Right ventricle myocardium superior (tissue), 1 donor: ENCODE measurements at regions not wholly inside any gene's neighbourhood (a gene's known extent, or its start where the extent isn't known, plus 50 kb on each side); places are given as distances from the start of the nearest gene placed in this dataset.

ENCODE experiments used
- ATAC-seq: fragments of 200-7000 bp; cut with Tn5 transposase; one replicate; pipeline ENCODE4 v1.9.1; 2020; ENCODE audit warnings: mild to moderate bottlenecking; ENCODE audit not compliant: poor library complexity
- DNase-seq: peaks from one replicate; pipeline ENCODE4 v3.0.0-alpha.2; 2020
- intact Hi-C: fragments of 100-400 bp; cut with DNase I; formaldehyde crosslinking; loops from one replicate; pipeline ENCODE4 v1.11.2; 2022
- donor health status: DM: no; HTN: yes; CAD: no; lungs with severe emphysema.

DNA sequence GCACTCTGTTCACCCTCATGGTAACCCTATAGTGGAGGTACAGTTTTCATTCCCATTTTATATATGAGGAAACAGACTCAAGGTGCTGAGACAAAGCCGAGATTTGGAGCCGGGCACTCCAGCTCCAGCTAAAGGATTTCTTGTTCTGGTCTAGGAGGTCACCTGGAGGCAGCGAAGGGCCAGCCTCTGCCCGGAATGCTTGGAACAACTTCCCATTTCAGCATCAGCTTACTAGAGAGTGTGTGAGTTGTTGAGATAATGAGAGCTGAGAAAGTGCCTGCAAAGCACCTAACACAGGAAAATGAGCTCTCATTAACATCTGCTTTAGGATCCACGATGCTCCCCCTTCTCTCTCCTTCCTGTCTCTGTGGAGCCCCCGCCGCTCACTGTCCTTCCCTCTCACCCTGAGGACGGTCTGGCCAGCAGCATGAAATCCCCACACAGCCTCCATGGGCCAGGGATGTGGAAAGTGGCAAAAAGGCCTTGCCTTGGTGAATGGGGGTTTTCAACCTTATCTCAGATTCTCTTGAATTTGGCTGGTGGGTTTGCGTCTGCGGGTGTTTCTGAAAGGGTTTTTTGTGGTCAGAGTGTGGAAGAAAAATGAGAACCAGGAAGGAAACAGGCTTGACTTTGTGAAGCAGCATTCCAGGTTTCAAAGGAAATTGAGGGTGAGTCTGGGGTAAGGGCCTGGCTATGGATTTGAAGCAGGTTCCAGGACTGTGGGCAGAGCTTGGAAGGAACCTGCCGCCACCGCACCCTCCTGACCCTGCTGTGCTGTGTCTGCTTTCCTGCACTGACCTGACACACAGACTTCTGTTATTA, 178.7 kb downstream of the FOXL1 start:
- intact Hi-C loops: no loop called here
- ATAC-seq (no peak), DNase-seq (no peak)

DNA sequence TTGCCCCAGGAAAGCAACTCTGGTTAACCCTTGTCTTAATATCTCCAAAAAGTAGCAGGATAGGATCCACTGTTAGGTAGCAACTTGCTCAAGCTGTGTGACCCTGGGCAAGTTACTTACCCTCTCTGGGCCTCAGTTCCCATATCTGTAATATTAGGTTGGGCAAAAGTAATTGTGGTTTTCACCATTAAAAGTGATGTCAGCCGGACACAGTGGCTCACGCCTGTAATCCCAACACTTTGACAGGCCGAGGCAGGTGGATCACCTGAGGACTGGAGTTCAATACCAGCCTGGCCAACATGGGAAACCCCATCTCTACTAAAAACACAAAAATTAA, 179.3 kb downstream of the FOXL1 start:
- intact Hi-C loops: no loop called here
- ATAC-seq (no peak), DNase-seq (no peak)

DNA sequence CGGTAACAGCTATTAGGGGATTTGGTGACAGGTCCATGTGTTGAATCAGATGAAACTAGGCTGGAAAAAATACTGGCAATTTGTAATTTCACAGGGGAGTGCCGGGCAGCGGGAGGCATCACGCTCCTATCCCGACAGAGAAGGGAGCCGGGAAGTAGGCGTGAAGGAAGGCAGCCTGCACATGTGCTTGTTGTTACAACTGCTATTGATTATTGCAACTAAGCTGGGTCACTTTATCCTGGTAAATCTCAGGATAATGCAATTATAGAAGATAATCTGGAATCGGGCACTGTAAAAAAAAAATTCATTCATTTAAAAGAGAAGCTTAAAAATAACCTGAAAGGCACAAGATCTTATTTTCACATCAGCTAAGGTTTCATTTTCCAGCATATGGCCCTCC, 180.6 kb downstream of the FOXL1 start:
- DNase-seq: no peak
- no peak for ATAC-seq
- intact Hi-C loops: no loop called here

DNA sequence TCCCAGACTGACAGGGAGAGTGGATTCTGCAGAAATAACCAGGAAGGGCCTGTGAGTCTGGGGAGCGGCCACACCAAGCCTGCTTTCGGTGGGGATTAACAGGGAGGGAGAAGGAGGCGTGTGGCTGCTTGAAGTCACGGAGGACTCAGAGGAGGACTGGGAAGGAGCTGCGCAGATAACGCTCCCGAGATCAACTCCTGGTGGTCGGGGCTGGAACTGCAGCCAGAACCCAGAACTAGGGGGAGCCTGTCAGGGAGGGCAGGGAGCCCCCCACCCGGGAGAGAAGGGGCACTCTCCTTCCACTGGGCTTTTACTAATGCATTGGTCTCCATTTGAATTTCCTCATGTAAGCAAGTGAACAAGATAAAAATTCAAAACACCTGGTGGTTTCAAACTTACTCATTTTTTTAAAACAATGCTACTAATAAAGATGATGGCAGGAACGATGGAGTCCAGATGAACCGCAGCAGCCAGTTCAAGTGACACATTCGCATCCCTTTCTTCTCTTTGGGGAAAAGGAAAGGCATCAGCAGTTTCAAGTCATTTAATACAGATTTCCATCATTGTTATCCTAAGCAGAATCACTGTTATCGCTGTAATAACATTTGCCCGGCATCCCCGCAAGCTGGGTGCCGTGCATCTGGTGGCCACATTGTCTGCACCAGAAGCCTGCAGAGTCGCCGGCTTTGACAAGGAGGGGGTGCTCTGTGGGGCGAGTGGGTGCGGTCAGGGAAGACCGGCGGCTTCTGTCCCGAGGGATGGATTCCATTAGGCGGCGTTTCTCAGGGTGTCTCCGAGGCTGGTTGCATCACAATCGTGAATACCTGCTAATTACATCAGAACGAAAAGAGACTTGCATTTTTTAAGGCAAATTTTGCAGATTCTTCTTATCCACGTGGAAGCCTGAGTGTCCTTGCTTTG, 183.0 kb downstream of the FOXL1 start:
- ATAC-seq (peak; percentile 84), DNase-seq (peak; percentile 77)
- intact Hi-C loops: loop anchor here (10.0 kb wide), 1 partner anchor 187 kb away; the partner anchor contains the start of gene FOXL1

DNA sequence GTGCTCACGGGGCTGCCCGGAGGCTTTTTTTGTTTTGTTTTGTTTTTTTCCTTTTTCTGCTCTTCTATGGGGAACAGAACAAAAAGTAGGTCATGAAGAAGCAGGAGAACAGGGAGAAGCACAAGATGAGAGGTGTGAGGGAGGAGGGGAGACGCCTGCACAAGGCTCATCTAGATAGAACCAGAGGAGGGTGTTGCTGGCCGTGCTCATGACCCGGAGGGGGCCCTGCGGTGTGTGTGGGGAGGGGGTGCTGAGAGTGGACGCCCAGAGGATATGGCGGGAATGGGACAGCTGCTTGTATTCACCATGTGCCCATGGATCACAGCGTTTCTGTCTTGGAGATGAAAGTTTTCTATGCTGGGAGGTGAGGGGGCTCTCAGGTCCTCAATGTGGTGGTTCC, 183.7 kb downstream of the FOXL1 start:
- DNase-seq: no peak
- intact Hi-C loops: loop anchor here (10.0 kb wide), 1 partner anchor 187 kb away; the partner anchor contains the start of gene FOXL1

DNA sequence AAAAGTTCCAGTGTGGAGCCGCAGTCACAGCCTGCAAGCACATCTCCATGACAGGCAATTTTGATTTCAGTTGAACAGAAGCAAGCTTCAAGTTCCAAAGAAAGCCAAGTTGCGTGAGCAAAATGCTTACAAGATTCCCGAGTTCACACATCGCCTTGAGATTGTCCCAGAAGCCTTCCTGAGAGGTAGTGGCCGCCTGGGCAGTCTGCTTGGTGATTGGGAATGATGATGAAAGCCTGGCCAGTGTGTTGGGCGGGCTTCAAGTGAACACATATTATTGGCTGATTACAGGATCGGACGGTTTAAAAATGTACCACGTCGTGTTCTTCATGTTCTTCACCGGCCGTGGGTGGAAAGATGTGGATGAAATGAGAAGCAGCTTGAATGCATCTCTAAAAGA, 185.5 kb downstream of the FOXL1 start:
- DNase-seq: no peak
- no peak for ATAC-seq
- intact Hi-C loops: loop anchor here (10.0 kb wide), 1 partner anchor 189 kb away; the partner anchor contains the start of gene FOXL1

More for the DNA sequence above, 183.7 kb downstream of the FOXL1 start:
- no peak for ATAC-seq

DNA sequence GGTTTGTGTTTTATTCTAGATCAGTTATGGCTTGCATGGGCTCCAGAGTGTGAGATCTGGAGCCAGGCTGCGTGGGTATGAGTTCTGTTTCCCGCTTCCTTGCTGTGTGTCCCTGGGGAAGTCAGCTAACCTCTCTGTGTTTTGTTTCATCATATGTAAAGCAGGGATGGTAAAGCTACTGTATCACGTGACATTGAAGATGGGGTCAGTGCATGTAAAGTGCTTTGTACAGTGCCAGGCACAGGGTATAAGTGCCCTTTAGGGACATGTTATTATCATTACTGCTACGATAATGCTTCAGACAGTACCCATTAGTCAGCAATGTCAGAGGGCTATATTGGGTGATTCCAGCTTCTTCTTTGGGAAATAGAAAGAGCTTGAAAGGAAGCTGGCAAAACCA, 186.2 kb downstream of the FOXL1 start:
- DNase-seq (no peak), ATAC-seq (no peak)
- intact Hi-C loops: loop anchor here (10.0 kb wide), 1 partner anchor 190 kb away; the partner anchor contains the start of gene FOXL1

DNA sequence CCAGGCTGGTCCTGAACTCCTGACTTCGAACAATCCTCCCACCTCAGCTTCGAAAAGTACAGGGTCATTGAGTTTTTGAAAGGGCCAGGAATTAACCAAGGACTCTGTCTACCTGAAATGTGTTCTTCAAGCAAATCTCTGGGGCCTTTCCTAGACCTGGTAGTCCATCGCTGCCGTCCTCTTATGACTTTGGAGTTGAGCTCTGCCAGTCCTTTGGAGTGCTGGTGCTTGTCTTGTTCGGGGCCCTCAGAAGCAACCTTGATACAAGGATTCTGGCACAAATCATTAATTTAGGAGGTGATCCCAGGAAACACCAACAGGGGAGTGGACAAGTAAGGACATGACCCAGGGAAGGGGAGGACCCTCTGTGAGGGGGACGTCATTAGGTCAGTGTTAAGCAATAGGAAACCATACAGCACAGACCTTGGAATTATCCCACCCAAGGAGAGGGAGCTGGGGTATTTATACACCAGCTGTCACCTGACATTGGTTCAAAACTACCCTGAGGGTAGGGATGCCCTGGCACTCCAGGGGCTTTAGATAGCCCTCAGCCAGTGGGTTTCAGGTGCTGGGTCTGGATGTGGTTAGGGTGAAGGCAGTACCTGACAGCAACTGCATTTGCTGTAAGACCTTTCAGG, 187.2 kb downstream of the FOXL1 start:
- DNase-seq: no peak
- ATAC-seq: no peak
- intact Hi-C loops: loop anchor here (10.0 kb wide), 1 partner anchor 191 kb away; the partner anchor contains the start of gene FOXL1

DNA sequence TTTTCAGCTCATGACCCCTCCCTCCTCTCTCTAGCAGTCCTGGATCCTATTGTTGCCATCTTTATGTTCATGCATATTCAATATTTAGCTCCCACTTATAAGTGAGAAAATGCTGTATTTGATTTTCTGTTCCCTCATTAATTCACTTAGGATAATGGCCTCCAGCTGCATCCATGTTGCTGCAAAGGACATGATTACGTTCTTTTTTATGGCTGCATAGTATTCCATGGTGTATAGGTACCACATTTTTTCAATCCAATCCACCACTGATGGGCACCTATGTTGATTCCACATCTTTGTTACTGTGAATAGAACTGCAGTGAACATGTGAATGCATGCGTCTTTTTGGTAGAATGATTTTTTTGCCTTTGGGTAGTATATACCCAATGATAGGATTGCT, 188.4 kb downstream of the FOXL1 start:
- intact Hi-C loops: loop anchor here (10.0 kb wide), 1 partner anchor 192 kb away; the partner anchor contains the start of gene FOXL1
- DNase-seq (no peak), ATAC-seq (no peak)

DNA sequence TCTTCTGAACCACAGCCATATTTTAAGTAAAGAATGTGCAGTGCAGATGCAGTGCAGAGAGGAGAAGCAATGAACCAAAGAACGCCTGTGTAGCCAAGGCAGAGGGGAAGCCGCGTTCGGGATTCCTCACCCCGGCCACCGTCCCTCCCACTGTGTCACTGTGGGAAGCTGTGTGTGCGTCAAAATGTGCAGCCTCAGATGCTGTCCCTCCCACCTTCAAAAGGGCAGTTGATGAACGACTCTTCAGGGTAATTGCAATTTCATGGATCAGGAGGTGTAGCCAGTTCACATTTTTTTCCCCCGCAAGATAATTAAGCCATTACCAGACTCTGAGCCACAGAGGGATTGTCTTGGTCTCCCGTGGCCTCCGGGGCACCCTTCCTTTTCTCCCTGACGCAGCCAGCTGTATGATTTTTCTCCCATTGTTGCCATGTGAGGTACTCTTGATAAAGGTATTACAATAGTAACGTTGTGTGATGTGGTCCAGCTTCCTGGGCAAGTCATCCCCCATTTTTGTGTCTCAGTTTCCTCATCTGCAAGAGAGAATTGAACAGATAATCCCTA, 190.0 kb downstream of the FOXL1 start:
- ATAC-seq (no peak), DNase-seq (no peak)
- intact Hi-C loops: loop anchor here (10.0 kb wide), 1 partner anchor 194 kb away; the partner anchor contains the start of gene FOXL1

DNA sequence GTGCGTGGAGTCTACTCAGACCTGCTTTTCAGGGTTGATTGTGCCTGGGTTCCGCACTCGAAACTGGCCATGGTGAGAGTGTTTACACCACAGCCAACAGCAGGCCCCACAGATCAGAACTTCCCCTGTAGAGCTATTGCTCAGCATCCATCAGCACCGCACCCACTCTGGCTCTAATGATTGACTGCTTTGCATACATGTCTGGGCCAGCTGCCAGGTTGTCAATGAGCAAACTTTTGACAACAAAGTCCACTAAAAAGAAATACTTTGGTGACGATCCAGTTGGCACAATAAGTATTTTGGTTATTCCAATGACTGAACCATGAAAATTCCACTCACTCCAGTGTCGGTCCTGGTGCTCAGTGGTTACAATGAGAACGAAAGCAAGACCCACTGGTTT, 190.7 kb downstream of the FOXL1 start:
- intact Hi-C loops: loop anchor here (10.0 kb wide), 1 partner anchor 194 kb away; the partner anchor contains the start of gene FOXL1
- no peak for DNase-seq

DNA sequence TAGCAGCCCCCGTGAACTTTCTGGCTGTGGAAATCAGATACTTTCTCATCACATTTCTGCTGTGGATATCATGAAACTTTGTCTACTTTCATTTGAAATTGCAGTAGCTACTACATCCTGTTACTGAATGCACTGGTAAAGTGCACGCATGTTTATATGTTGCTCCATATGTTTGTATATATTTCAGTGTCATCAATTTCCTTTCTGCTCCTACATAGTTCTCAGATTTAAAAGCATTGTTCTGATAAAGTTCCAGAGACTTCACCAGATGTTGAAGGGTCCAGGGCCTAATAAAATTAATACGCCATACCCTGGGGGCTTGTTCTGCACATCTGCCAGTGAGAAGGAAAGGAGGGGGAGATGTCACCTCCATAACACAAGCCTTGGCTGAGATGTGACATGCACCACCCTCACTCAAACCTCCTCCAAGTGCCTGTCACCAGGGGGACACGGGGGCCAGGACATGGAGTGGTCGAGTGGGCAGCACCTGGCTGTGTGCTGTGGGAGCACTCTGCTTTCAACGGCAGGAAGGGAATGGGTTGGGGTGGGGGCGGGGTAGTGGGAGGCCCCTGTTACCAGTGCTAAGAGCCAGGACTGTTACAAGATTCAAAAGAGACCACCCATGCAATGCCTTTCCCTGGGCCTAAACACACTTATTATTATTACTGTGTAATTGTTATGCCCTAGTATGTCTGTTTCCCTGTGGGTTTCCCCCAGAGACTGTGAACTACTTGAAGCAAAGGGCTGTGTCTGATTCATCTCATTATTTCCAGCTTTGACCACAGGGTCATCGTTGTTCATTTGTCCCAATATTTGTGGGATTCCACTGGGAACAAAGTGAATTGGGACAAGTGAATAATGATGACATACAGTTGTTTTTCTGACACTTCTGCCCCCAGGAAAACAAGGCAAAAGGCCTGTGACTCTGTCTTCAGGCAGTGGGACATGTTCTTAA, 193.4 kb downstream of the FOXL1 start:
- DNase-seq (no peak), ATAC-seq (no peak)
- intact Hi-C loops: no loop called here

More for the DNA sequence above, 190.7 kb downstream of the FOXL1 start:
- no peak for ATAC-seq

DNA sequence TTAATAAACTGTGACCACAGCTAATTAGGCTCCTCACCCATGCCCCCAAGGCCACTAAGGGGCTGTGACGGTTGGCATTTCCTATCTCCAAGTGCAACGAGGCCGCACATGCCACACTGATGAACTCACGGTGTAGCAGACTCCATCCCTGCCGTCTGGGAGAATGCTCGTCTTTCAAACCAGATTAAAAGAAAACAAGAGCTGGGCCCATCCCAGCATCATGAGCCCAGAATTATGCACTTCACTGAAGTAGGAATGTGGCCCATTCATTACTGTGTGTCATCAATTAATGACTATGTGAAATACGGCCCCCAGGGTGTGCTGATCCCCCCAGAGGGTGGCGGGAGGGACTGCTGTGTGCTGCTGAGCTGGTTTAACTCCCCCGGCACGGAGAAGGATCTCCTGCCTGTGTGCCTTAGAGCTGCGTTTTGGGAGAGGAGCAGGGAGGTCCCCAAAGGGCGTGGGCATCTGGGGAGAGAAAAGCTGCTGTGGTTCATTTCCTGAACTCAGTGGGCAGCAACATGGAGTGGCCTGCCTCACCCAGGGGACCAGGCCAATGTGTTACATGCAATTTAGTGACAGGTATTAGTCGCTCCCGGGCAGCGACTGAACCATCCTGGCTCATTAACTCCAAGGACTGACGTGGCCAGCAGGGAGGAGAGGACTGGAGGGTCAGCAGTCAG, 194.5 kb downstream of the FOXL1 start:
- intact Hi-C loops: no loop called here
- ATAC-seq: no peak
- DNase-seq: no peak

DNA sequence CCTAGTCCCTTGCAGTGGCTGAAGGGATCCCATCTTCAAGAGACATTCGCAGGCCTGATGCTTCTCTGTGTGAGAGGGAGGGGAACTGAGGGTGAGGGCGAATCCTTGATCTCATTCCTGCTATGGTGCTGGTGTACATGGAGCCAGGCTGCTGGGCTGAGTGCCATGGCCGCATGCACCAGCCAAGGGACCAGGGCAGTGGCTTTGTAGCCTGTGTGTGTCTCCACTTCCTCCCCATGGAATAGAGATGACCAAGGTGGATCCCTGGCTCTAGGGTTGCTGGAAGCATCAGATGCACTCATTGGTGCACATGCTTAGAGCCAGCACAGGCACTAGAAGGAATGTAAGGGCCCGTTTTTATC, 195.0 kb downstream of the FOXL1 start:
- DNase-seq (no peak), ATAC-seq (no peak)
- intact Hi-C loops: no loop called here

DNA sequence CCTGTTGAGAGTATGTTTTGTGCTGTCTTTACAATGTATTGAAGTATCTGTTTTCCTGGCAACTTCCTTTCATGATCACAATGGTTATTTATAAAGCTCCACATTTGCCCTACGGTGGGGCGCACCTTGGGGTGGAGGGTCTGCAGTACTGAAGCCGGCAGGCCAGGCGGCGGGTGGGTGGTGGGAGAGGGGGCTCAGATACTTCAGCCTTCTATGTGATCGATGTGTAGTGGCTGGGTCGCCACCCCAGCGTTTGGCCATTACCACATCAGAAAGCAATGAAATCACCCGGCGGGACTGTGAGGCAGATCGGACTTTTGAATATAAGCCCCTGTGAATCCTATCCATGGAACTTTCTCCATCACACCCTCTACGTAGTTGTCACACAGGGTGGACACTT, 196.6 kb downstream of the FOXL1 start:
- no peak for ATAC-seq

DNA sequence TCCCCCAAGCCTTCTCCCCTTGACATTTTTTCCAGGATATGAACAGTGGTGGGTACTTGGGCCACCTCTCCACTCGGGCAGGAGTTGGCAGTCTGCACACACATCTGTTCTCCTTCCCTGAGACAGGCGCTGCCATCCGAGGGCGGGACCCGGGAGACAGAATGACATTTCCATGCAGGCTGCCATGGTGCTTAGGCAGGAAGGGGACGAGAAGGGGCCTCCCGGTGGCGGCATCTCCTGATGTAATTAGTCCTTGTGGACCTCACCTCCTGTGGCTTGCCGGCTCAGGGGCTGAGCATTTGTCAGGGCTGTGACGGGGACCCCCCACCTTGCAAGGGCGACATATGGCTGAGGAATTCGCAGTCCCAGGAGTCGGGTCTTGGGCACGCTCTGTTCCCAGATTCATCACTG, 197.2 kb downstream of the FOXL1 start:
- DNase-seq (no peak), ATAC-seq (no peak)
- intact Hi-C loops: no loop called here

More for the DNA sequence above, 196.6 kb downstream of the FOXL1 start:
- intact Hi-C loops: no loop called here
- DNase-seq: no peak

DNA sequence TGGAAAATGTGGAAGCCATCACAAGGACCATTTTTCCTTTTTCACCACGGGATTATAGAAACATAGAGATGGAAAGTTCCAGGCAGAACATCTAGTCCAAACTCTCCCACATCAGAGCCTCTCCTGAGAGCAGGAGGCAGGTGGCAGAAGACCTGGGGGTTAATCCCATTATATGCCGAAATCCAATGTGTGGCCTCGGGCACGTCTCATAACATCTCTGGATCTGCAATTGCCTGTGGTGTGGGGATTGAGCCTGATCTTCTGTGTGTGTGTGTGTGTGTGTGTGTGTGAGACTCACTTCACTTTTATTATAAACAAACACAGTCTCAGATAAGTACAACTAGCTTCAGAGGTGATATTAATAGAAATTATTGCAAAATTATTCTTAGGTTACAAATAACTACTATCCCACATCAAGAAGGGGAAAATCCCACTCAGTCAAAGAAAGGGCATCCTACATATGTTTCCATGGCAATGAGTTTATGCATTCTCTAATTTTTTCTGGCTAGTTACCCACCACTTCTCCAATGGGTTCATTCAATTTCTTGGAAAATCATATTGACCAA, 199.1 kb downstream of the FOXL1 start:
- intact Hi-C loops: no loop called here
- DNase-seq: no peak
- no peak for ATAC-seq
